ENCODE measurements at regions not wholly inside any gene's neighbourhood (a gene's known extent, or its start where the extent isn't known, plus 50 kb on each side); places are given as distances from the start of the nearest gene placed in this dataset.
A peak's percentile ranks its signal among the peaks of the same experiment; 100 is the strongest.

DNA sequence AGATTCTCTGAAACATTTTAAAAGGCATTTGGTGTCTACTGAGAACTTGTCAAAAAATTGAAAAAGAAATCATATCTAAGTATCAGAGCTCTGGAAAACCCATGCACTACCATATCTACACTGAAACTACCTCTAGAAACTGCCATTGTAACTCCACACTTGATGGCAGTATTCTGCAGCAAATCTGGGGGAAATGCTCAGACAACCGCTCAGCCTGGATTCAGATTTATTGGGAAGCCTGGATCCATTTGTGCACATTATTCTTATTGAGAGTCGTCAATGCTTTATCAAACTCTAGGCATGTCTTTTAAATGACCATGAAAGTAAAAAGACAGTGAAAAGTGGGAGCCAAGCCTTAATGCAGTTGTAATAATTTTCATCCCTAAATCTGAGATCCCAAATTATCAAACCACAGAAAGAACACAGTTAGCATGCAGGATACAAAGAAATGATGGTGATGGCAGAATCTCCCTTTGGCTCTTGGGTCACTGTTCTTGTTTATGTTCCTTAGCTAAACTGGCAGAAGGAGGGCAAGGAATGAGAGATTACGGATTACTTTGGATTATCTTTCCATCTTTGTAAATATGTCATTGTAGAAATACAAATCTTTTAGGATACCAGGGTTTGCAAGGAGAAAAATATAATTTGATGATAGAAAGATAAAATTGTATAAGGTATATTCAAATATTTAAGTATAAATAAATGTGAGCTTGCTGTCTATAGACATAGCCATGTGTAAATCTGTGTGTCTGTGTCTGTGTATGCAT is 512.1 kb upstream of the SYT4 start:
- H3K36me3 ChIP-seq (ENCODE audit: insufficient read depth, low read length): no peaks in the 10 kb centered on the region
- peaks cover 2 to 10% (median 5%) of the 10 kb centered on the region in 5 donors for H3K9me3 Mint-ChIP-seq

GRCh38 chr18:43793910-43794309 is 516.6 kb upstream of the SYT4 start:
- Histone ChIP-seq H3K27me3 (ENCODE audit: insufficient read depth, low read length, poor library complexity, severe bottlenecking) (no peaks in the 10 kb centered on the region), H3K27ac (ENCODE audit: low read depth, low read length) (no peak overlapping the region), H3K36me3 (ENCODE audit: insufficient read depth, low read length) (no peaks in the 10 kb centered on the region), H3K4me3 (ENCODE audit: low read length) (no peak overlapping the region), H3K4me1 (ENCODE audit: insufficient read depth, low read length) (no peaks in the 10 kb centered on the region), H3K9me3 (ENCODE audit: low read length) (no peaks in the 10 kb centered on the region)
- peaks cover 0 to 5% (median under 1%) of the 10 kb centered on the region in 5 donors for H3K9me3 Mint-ChIP-seq
- DNase-seq: no peak
- H3K36me3 Mint-ChIP-seq: no peaks in the 10 kb centered on the region
- no peak overlapping the region for H3K27ac Mint-ChIP-seq
- H3K4me3 Mint-ChIP-seq: no peak overlapping the region
- ChIA-PET POLR2A (no interaction called here), CTCF (no interaction called here)
- H3K4me1 Mint-ChIP-seq: no peaks in the 10 kb centered on the region
- H3K27me3 Mint-ChIP-seq: no peaks in the 10 kb centered on the region

More for the DNA sequence above, 512.1 kb upstream of the SYT4 start:
- Histone ChIP-seq H3K4me1 (ENCODE audit: insufficient read depth, low read length) (no peaks in the 10 kb centered on the region), H3K9me3 (ENCODE audit: low read length) (no peaks in the 10 kb centered on the region), H3K27ac (ENCODE audit: low read depth, low read length) (no peak overlapping the region), H3K27me3 (ENCODE audit: insufficient read depth, low read length, poor library complexity, severe bottlenecking) (no peaks in the 10 kb centered on the region), H3K4me3 (ENCODE audit: low read length) (no peak overlapping the region)
- Mint-ChIP-seq H3K27ac (no peak overlapping the region), H3K4me3 (no peak overlapping the region), H3K36me3 (no peaks in the 10 kb centered on the region), H3K4me1 (no peaks in the 10 kb centered on the region), H3K27me3 (no peaks in the 10 kb centered on the region)
- no peak for DNase-seq
- POLR2A ChIA-PET: no interaction called here
- CTCF ChIA-PET: no interaction called here

GRCh38 chr18:43794363-43794762 is 517.1 kb upstream of the SYT4 start:
- no peaks in the 10 kb centered on the region for H3K9me3 ChIP-seq (ENCODE audit: low read length)
- Mint-ChIP-seq H3K9me3 (peaks cover 0 to 9% (median 0%) of the 10 kb centered on the region in 5 donors), H3K36me3 (no peaks in the 10 kb centered on the region), H3K4me3 (no peak overlapping the region), H3K27ac (peak overlapping the region in 1 of 8 donors; percentile 69), H3K4me1 (no peaks in the 10 kb centered on the region), H3K27me3 (no peaks in the 10 kb centered on the region)
- H3K27ac ChIP-seq (ENCODE audit: low read depth, low read length): no peak overlapping the region
- H3K36me3 ChIP-seq (ENCODE audit: insufficient read depth, low read length): no peaks in the 10 kb centered on the region
- H3K27me3 ChIP-seq (ENCODE audit: insufficient read depth, low read length, poor library complexity, severe bottlenecking): no peaks in the 10 kb centered on the region
- H3K4me1 ChIP-seq (ENCODE audit: insufficient read depth, low read length): no peaks in the 10 kb centered on the region
- no peak overlapping the region for H3K4me3 ChIP-seq (ENCODE audit: low read length)
- ChIA-PET POLR2A (no interaction called here), CTCF (no interaction called here)
- no peak for DNase-seq

DNA sequence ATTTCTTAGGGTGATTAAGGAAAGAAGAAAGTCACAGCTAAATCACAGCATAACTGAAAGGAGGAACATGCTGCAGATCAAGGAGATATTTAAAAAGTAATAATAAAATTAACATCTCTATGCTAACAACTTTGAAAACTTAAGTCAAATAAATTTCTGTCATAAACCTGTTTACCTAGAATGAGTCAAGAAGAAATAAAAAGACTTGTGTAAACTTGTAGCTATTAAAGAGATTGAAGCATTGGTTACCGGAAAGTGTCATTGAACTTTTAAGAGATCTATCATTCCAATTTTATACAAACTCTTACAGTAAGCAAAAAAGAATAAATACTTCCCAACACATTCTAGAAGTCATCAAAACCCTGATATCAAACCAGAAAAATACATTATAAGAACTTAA is 520.1 kb upstream of the SYT4 start:
- CTCF ChIA-PET: no interaction called here
- no peak for DNase-seq
- no peaks in the 10 kb centered on the region for H3K4me1 Mint-ChIP-seq

GRCh38 chr18:43800584-43800983 is 523.3 kb upstream of the SYT4 start:
- POLR2A ChIA-PET: no interaction called here
- CTCF ChIA-PET: interaction anchor here (0.6 kb wide), 1 partner anchor 289 kb away, joined by 3 read pairs; no protein-coding TSS in a partner anchor
- Histone ChIP-seq H3K4me1 (ENCODE audit: insufficient read depth, low read length) (no peaks in the 10 kb centered on the region), H3K4me3 (ENCODE audit: low read length) (no peak overlapping the region), H3K27me3 (ENCODE audit: insufficient read depth, low read length, poor library complexity, severe bottlenecking) (no peaks in the 10 kb centered on the region), H3K36me3 (ENCODE audit: insufficient read depth, low read length) (no peaks in the 10 kb centered on the region), H3K27ac (ENCODE audit: low read depth, low read length) (no peak overlapping the region), H3K9me3 (ENCODE audit: low read length) (no peaks in the 10 kb centered on the region)
- H3K4me1 Mint-ChIP-seq: no peaks in the 10 kb centered on the region
- H3K9me3 Mint-ChIP-seq: peaks cover 0 to 34% (median 9%) of the 10 kb centered on the region in 5 donors
- H3K27ac Mint-ChIP-seq: no peak overlapping the region
- H3K27me3 Mint-ChIP-seq: no peaks in the 10 kb centered on the region
- DNase-seq: no peak
- H3K36me3 Mint-ChIP-seq: no peaks in the 10 kb centered on the region
- no peak overlapping the region for H3K4me3 Mint-ChIP-seq

More for the DNA sequence above, 520.1 kb upstream of the SYT4 start:
- Histone ChIP-seq H3K36me3 (ENCODE audit: insufficient read depth, low read length) (no peaks in the 10 kb centered on the region), H3K27me3 (ENCODE audit: insufficient read depth, low read length, poor library complexity, severe bottlenecking) (no peaks in the 10 kb centered on the region), H3K27ac (ENCODE audit: low read depth, low read length) (no peak overlapping the region), H3K9me3 (ENCODE audit: low read length) (no peaks in the 10 kb centered on the region), H3K4me3 (ENCODE audit: low read length) (no peak overlapping the region), H3K4me1 (ENCODE audit: insufficient read depth, low read length) (no peaks in the 10 kb centered on the region)
- H3K4me3 Mint-ChIP-seq: no peak overlapping the region
- no peaks in the 10 kb centered on the region for H3K36me3 Mint-ChIP-seq
- H3K27me3 Mint-ChIP-seq: no peaks in the 10 kb centered on the region
- POLR2A ChIA-PET: no interaction called here
- H3K9me3 Mint-ChIP-seq: peaks cover 0 to 16% (median 6%) of the 10 kb centered on the region in 5 donors
- H3K27ac Mint-ChIP-seq: no peak overlapping the region

DNA sequence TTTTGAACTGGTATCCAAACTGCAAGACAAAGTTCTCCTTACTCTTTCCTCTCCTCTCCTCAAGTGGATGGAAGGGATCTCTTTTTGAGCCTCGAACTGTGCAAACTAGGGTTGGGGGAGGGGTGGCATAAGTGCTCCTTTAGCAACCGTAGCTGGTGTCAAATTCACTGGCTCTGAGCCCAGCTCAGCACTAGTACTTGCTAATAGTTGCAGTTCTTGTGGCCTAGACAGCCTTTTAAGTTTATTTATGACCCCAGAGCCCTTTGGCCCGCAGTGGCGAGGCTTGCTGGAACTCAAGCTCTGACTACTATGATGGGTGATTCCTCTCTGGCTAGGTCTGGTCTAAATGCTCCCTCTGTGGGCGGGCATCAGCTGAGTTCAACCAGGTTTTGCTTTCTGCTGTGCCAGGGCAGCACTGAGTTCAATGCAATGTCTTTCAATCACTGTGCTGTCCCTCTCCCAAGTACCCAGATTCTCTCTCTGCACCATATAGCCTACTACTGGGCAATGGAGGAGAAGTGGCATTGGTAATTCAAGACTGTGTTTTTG is 528.4 kb upstream of the SYT4 start:
- no peaks in the 10 kb centered on the region for H3K27me3 Mint-ChIP-seq
- DNase-seq: no peak
- ChIA-PET POLR2A (no interaction called here), CTCF (no interaction called here)
- no peaks in the 10 kb centered on the region for H3K4me1 ChIP-seq (ENCODE audit: insufficient read depth, low read length)
- peaks cover 6 to 42% (median 10%) of the 10 kb centered on the region in 5 donors for H3K9me3 Mint-ChIP-seq
- H3K27me3 ChIP-seq (ENCODE audit: insufficient read depth, low read length, poor library complexity, severe bottlenecking): no peaks in the 10 kb centered on the region
- no peak overlapping the region for H3K4me3 ChIP-seq (ENCODE audit: low read length)
- H3K36me3 Mint-ChIP-seq: peaks cover 0 to 2% (median 0%) of the 10 kb centered on the region in 3 donors
- no peaks in the 10 kb centered on the region for H3K36me3 ChIP-seq (ENCODE audit: insufficient read depth, low read length)
- no peak overlapping the region for H3K4me3 Mint-ChIP-seq
- no peaks in the 10 kb centered on the region for H3K4me1 Mint-ChIP-seq
- no peak overlapping the region for H3K27ac Mint-ChIP-seq
- no peaks in the 10 kb centered on the region for H3K9me3 ChIP-seq (ENCODE audit: low read length)
- H3K27ac ChIP-seq (ENCODE audit: low read depth, low read length): no peak overlapping the region

- Histone ChIP-seq H3K4me3 (ENCODE audit: low read length) (no peak overlapping the region), H3K9me3 (ENCODE audit: low read length) (no peaks in the 10 kb centered on the region), H3K4me1 (ENCODE audit: insufficient read depth, low read length) (no peaks in the 10 kb centered on the region), H3K36me3 (ENCODE audit: insufficient read depth, low read length) (no peaks in the 10 kb centered on the region), H3K27ac (ENCODE audit: low read depth, low read length) (no peak overlapping the region), H3K27me3 (ENCODE audit: insufficient read depth, low read length, poor library complexity, severe bottlenecking) (no peaks in the 10 kb centered on the region)
- ChIA-PET CTCF (no interaction called here), POLR2A (no interaction called here)
- H3K36me3 Mint-ChIP-seq: peaks cover 0 to 2% (median 0%) of the 10 kb centered on the region in 3 donors
- H3K27me3 Mint-ChIP-seq: no peaks in the 10 kb centered on the region
- no peak overlapping the region for H3K27ac Mint-ChIP-seq
- no peak for DNase-seq
- no peaks in the 10 kb centered on the region for H3K4me1 Mint-ChIP-seq
- peaks cover 4 to 18% (median 6%) of the 10 kb centered on the region in 5 donors for H3K9me3 Mint-ChIP-seq
- no peak overlapping the region for H3K4me3 Mint-ChIP-seq
Observed at GRCh38 chr18:43812627-43813026, 535.3 kb upstream of the SYT4 start.

- no peaks in the 10 kb centered on the region for H3K27me3 Mint-ChIP-seq
- H3K36me3 ChIP-seq (ENCODE audit: insufficient read depth, low read length): no peaks in the 10 kb centered on the region
- H3K4me3 Mint-ChIP-seq: no peak overlapping the region
- no peak overlapping the region for H3K4me3 ChIP-seq (ENCODE audit: low read length)
- no peak overlapping the region for H3K27ac Mint-ChIP-seq
- H3K9me3 ChIP-seq (ENCODE audit: low read length): no peaks in the 10 kb centered on the region
- H3K27me3 ChIP-seq (ENCODE audit: insufficient read depth, low read length, poor library complexity, severe bottlenecking): no peaks in the 10 kb centered on the region
- H3K9me3 Mint-ChIP-seq: peaks cover 0 to 33% (median 8%) of the 10 kb centered on the region in 5 donors
- no peaks in the 10 kb centered on the region for H3K36me3 Mint-ChIP-seq
- ChIA-PET CTCF (no interaction called here), POLR2A (no interaction called here)
- H3K27ac ChIP-seq (ENCODE audit: low read depth, low read length): no peak overlapping the region
- no peaks in the 10 kb centered on the region for H3K4me1 Mint-ChIP-seq
- no peaks in the 10 kb centered on the region for H3K4me1 ChIP-seq (ENCODE audit: insufficient read depth, low read length)
- DNase-seq: no peak
Observed at GRCh38 chr18:43819397-43819796, 542.1 kb upstream of the SYT4 start.

Data from CD8-positive, alpha-beta memory T cell (primary cell).